Tibial nerve (tissue), 4 donors: ENCODE measurements at regions not wholly inside any gene's neighbourhood (a gene's known extent, or its start where the extent isn't known, plus 50 kb on each side); places are given as distances from the start of the nearest gene placed in this dataset.

Experiments
- EP300 ChIP-seq, 2 donors: sonication (generic); formaldehyde crosslinking; IDR thresholded peaks; one replicate each; pipeline ENCODE4 v1.6.1; 2017; ENCODE audit warnings: antibody characterized with exemption in 2 of 2, mild to moderate bottlenecking in 1 of 2
- POLR2A ChIP-seq, 2 donors: fragments of 450-650 bp; IDR thresholded peaks; one replicate each; pipeline ENCODE4 v1.6.1; 2017; ENCODE audit warnings: antibody characterized with exemption in 2 of 2, mild to moderate bottlenecking in 2 of 2, moderate library complexity in 2 of 2
- TF ChIP-seq, protein P1 (sequence below), 5 experiments: fragments of 200-600 bp in 3 of 5; fragments of 450-650 bp in 2 of 5; sonication (generic) in 3 of 5; IDR thresholded peaks; one replicate each; pipeline ENCODE4 v1.5.1; 2016 to 2019; ENCODE audit warnings: antibody characterized with exemption in 5 of 5, mild to moderate bottlenecking in 3 of 5, moderate library complexity in 2 of 5

DNA sequence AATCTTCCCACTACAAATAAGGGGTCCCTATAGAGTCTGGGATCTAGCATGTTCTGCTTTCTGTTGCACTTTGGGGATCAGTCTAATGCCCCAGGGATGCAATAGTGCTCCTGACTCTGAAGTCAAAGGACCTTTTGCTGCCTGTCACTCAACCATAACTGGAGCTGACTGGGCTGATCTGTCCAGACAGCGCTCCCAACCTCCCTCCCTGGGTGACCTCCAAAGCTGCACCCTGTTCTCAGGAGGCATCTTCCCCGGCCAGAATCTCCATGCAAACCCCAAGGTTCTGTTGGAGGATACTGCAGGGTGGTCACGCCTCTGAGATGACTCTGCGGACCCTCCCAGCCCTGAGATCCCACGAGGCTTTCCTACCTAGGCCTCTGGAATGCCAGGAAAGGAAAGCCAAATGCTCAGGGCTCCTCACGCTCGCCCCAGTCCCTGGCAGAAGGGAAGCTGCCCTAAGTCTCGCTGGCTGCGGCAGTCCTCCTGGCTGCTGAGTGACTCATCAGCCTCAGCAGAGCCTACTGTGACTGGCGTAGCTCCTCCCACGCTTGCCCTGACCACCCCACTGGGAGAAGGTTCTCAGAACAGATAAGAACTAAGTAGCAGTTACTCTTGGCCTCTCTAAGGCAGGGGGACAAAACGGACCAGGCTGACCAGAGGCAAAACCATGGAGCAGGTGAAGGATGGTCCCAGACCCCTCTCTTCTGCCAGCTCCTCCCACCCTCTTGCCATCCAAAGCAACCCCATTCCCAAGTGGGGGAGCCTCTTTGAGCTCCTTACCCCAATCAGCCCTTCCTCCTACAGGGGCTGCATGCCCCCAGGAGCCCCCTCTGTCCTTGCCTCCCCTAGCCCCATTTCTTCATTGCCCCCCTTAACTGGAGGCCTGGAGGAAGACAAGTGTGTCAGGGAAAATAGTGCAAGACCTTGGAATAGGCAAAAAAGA, 124.1 kb upstream of the TNRC6C start:
- TF ChIP-seq POLR2A (IDR thresholded peaks at IDR 0.05) (no peak), EP300 (IDR thresholded peaks at IDR 0.05) (no peak)
- TF ChIP-seq, protein P1, sequence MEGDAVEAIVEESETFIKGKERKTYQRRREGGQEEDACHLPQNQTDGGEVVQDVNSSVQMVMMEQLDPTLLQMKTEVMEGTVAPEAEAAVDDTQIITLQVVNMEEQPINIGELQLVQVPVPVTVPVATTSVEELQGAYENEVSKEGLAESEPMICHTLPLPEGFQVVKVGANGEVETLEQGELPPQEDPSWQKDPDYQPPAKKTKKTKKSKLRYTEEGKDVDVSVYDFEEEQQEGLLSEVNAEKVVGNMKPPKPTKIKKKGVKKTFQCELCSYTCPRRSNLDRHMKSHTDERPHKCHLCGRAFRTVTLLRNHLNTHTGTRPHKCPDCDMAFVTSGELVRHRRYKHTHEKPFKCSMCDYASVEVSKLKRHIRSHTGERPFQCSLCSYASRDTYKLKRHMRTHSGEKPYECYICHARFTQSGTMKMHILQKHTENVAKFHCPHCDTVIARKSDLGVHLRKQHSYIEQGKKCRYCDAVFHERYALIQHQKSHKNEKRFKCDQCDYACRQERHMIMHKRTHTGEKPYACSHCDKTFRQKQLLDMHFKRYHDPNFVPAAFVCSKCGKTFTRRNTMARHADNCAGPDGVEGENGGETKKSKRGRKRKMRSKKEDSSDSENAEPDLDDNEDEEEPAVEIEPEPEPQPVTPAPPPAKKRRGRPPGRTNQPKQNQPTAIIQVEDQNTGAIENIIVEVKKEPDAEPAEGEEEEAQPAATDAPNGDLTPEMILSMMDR (IDR thresholded peaks at IDR 0.05) = no peak
